B cell (primary cell): ENCODE measurements at regions not wholly inside any gene's neighbourhood (a gene's known extent, or its start where the extent isn't known, plus 50 kb on each side); places are given as distances from the start of the nearest gene placed in this dataset.
"Not testable (repeated sequence)": the region's sequence is repeated elsewhere in the genome, so short reads cannot be mapped to it uniquely, and the experiment has no call there.

Experiments
- ATAC-seq: fragments of 200-7000 bp; cut with Tn5 transposase; one replicate; pipeline ENCODE4 v1.10.0; 2021; ENCODE audit warnings: low read depth, mild to moderate bottlenecking, moderate number of reproducible peaks, moderate library complexity
- CTCF ChIA-PET: fragments of 350-600 bp; sonication (Branson Sonifier 250); formaldehyde crosslinking; loops from one replicate; lab custom pipeline; 2021; ENCODE audit warnings: antibody characterized with exemption, inconsistent platforms; lab: Charles Lee
- POLR2A ChIA-PET: fragments of 350-600 bp; sonication (Branson Sonifier 250); formaldehyde crosslinking; loops from one replicate; lab custom pipeline; 2021; ENCODE audit warnings: antibody characterized with exemption; lab: Charles Lee
- DNase-seq: peaks from one replicate; pipeline ENCODE4 v3.0.0; 2013
- H2AFZ ChIP-seq: 2 replicates; pipeline ENCODE4 v1.6.1; 2012; ENCODE audit warnings: mild to moderate bottlenecking, low read depth, low read length; ENCODE audit not compliant: insufficient read depth, poor library complexity, severe bottlenecking
- H3K27ac ChIP-seq, 2 donors: 1 replicate in 1 of 2; 2 replicates in 1 of 2; pipeline ENCODE4 v1.5.1; 2012 to 2013; ENCODE audit warnings: low read length in 2 of 2, mild to moderate bottlenecking in 2 of 2, moderate library complexity in 1 of 2
- H3K27me3 ChIP-seq, 4 experiments: fragments of 200-600 bp in 1 of 4; sonication (generic) in 1 of 4; replicated peaks in 1 of 4; 1 replicate in 2 of 4; 2 replicates in 2 of 4; pipeline versions ENCODE4 v1.6.1 to v1.7.0; 2013 to 2016; ENCODE audit warnings: low read length in 3 of 4, mild to moderate bottlenecking in 2 of 4, mixed read lengths in 1 of 4, moderate library complexity in 1 of 4; ENCODE audit not compliant: insufficient read depth in 4 of 4, control insufficient read depth in 3 of 4; ENCODE audit errors: control extremely low read depth in 1 of 4
- H3K36me3 ChIP-seq, 2 experiments: replicated peaks in 1 of 2; 1 replicate in 1 of 2; 2 replicates in 1 of 2; pipeline versions ENCODE4 v1.6.1 to v1.7.1; 2013; ENCODE audit warnings: low read length in 1 of 2; ENCODE audit not compliant: insufficient read depth in 2 of 2, control insufficient read depth in 1 of 2; ENCODE audit errors: control extremely low read depth in 1 of 2, extremely low read depth in 1 of 2
- H3K4me1 ChIP-seq, 2 donors: fragments of 200-600 bp in 1 of 2; sonication (generic) in 1 of 2; 1 replicate in 1 of 2; 2 replicates in 1 of 2; pipeline versions ENCODE4 v1.5.1 to v1.6.1; 2013 to 2017; ENCODE audit warnings: low read length in 2 of 2; ENCODE audit not compliant: control insufficient read depth in 2 of 2, insufficient read depth in 2 of 2
- H3K4me2 ChIP-seq: replicated peaks from 2 replicates; pipeline ENCODE3; 2012; ENCODE audit warnings: mild to moderate bottlenecking, low read depth, low read length; ENCODE audit not compliant: poor library complexity, severe bottlenecking
- H3K4me3 ChIP-seq, 5 experiments: fragments of 200-600 bp in 1 of 5; sonication (generic) in 1 of 5; 1 replicate in 3 of 5; 2 replicates in 2 of 5; pipeline versions ENCODE4 v1.5.1 to v1.7.0; 2011 to 2016; ENCODE audit warnings: low read length in 4 of 5, mild to moderate bottlenecking in 4 of 5, low read depth in 2 of 5, control low read depth in 1 of 5, moderate library complexity in 1 of 5; ENCODE audit not compliant: insufficient read depth in 1 of 5; ENCODE audit errors: control extremely low read depth in 1 of 5, extremely low read depth in 1 of 5
- H3K79me2 ChIP-seq: fragments of 200-600 bp; sonication (generic); one replicate; pipeline ENCODE4 v1.6.0; 2016; ENCODE audit warnings: low read length; ENCODE audit not compliant: control insufficient read depth, insufficient read depth
- H3K9ac ChIP-seq: fragments of 200-600 bp; sonication (generic); 2 replicates; pipeline ENCODE4 v1.6.1; 2017; ENCODE audit warnings: mild to moderate bottlenecking, low read length, moderate library complexity
- H3K9me3 ChIP-seq, 3 donors: one replicate each; pipeline versions ENCODE4 v1.6.1 to v1.7.1; 2013; ENCODE audit warnings: low read length in 2 of 3; ENCODE audit not compliant: control insufficient read depth in 2 of 3, insufficient read depth in 1 of 3; ENCODE audit errors: control extremely low read depth in 1 of 3
- H4K20me1 ChIP-seq: 2 replicates; pipeline ENCODE4 v1.6.0; 2012; ENCODE audit warnings: mild to moderate bottlenecking, low read length; ENCODE audit not compliant: insufficient read depth, control insufficient read depth, poor library complexity, severe bottlenecking
- H3K27ac Mint-ChIP-seq: one replicate; pipeline ENCODE4 v1.8.0; 2021; ENCODE audit warnings: mixed read lengths
- H3K27me3 Mint-ChIP-seq: one replicate; pipeline ENCODE4 v1.8.0; 2021; ENCODE audit warnings: mixed read lengths
- H3K4me1 Mint-ChIP-seq: one replicate; pipeline ENCODE4 v1.8.0; 2021; ENCODE audit warnings: mixed read lengths
- H3K4me3 Mint-ChIP-seq: one replicate; pipeline ENCODE4 v1.8.0; 2021; ENCODE audit warnings: mixed read lengths
- H3K9me3 Mint-ChIP-seq: one replicate; pipeline ENCODE4 v1.8.0; 2022; ENCODE audit warnings: mixed read lengths; ENCODE audit not compliant: insufficient read depth
- EZH2 ChIP-seq: IDR thresholded peaks from 2 replicates; pipeline ENCODE4 v1.6.1; 2012; ENCODE audit warnings: borderline replicate concordance, low read depth, mild to moderate bottlenecking, moderate library complexity, low read length; ENCODE audit not compliant: insufficient read depth, poor library complexity, severe bottlenecking
- WGBS: methylation state at CpG from one replicate; pipeline ENCODE4 v1.1.5; 2013; ENCODE audit warnings: missing lambda C conversion rate; ENCODE audit not compliant: insufficient coverage; 5-methylcytosine and 5-hydroxymethylcytosine counted together
- intact Hi-C: fragments of 100-400 bp; cut with micrococcal nuclease; formaldehyde crosslinking; loops from one replicate; pipeline ENCODE4 v1.10.0; 2022
- TF ChIP-seq, protein P1 (sequence below): fragments of 200-600 bp; IDR thresholded peaks from one replicate; pipeline ENCODE4 v1.8.0; 2022; ENCODE audit warnings: antibody characterized with exemption, mild to moderate bottlenecking

DNA sequence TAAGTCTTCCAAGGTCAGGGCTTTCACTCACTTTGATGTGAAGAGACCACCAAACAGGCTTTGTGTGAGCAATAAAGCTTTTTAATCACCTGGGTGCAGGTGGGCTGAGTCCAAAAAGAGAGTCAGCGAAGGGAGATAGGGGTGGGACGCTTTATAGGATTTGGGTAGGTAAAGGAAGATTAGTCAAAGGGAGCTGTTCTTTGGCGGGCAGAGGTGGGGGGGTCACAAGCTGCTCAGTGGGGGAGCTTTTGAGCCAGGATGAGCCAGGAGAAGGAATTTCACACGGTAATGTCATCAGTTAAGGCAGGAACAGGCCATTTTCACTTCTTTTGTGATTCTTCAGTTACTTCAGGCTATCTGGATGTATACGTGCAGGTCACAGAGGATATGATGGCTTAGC, 553.8 kb downstream of the ADGRL2 start:
- H3K4me1 ChIP-seq, H3K36me3 ChIP-seq, H3K9me3 ChIP-seq, H3K9me3 Mint-ChIP-seq, H3K27ac Mint-ChIP-seq, H3K27ac ChIP-seq, DNase-seq, H4K20me1 ChIP-seq, POLR2A ChIA-PET, intact Hi-C loops, H3K79me2 ChIP-seq, H3K4me3 Mint-ChIP-seq, H3K4me2 ChIP-seq, CTCF ChIA-PET, H3K4me1 Mint-ChIP-seq, ATAC-seq, H3K4me3 ChIP-seq, H3K27me3 ChIP-seq, H3K9ac ChIP-seq, H3K27me3 Mint-ChIP-seq, H2AFZ ChIP-seq: not testable (repeated sequence)
- 92% methylated on average over 4 of the region's 5 CpGs for WGBS

DNA sequence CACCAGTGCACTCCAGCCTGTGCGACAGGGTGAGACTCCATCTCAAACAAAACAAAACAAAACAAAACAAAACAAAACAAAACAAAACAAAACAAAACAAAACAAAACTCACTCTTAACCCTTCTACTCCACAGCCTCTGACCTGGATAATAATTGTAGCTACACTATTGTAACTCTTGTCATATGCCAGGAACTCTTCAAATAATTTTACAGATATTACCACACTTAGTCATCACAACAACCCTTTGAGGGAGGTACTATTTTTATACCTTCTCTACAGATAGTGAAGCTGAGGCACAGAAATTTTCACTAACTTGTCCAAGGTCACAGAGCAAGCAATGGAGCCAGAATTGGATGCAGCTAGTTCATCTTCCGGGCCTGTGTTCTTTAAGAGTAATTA, 547.8 kb downstream of the ADGRL2 start:
- DNase-seq (no peak), ATAC-seq (no peak)
- Mint-ChIP-seq H3K9me3 (peaks cover 4% of the 10 kb centered on the region), H3K27me3 (no peaks in the 10 kb centered on the region), H3K27ac (no peak overlapping the region), H3K4me1 (no peaks in the 10 kb centered on the region), H3K4me3 (no peak overlapping the region)
- POLR2A ChIA-PET = no interaction called here
- Histone ChIP-seq H3K79me2 (no peaks in the 10 kb centered on the region), H3K9ac (no peak overlapping the region), H4K20me1 (no peaks in the 10 kb centered on the region), H3K4me2 (no peak overlapping the region), H3K9me3 (peaks cover 0 to 6% (median 0%) of the 10 kb centered on the region in 3 donors), H2AFZ (no peak overlapping the region), H3K4me1 (no peaks in the 10 kb centered on the region), H3K27ac (no peak overlapping the region), H3K4me3 (no peak overlapping the region), H3K36me3 (no peaks in the 10 kb centered on the region), H3K27me3 (no peaks in the 10 kb centered on the region)
- CTCF ChIA-PET = no interaction called here
- TF ChIP-seq EZH2 = no peak
- TF ChIP-seq, protein P1, sequence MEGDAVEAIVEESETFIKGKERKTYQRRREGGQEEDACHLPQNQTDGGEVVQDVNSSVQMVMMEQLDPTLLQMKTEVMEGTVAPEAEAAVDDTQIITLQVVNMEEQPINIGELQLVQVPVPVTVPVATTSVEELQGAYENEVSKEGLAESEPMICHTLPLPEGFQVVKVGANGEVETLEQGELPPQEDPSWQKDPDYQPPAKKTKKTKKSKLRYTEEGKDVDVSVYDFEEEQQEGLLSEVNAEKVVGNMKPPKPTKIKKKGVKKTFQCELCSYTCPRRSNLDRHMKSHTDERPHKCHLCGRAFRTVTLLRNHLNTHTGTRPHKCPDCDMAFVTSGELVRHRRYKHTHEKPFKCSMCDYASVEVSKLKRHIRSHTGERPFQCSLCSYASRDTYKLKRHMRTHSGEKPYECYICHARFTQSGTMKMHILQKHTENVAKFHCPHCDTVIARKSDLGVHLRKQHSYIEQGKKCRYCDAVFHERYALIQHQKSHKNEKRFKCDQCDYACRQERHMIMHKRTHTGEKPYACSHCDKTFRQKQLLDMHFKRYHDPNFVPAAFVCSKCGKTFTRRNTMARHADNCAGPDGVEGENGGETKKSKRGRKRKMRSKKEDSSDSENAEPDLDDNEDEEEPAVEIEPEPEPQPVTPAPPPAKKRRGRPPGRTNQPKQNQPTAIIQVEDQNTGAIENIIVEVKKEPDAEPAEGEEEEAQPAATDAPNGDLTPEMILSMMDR = no peak
- no CpG with 5 or more reads among the region's 2 CpGs for WGBS
- intact Hi-C loops = no loop called here
